H9 (cell line): ENCODE measurements at regions not wholly inside any gene's neighbourhood (a gene's known extent, or its start where the extent isn't known, plus 50 kb on each side); places are given as distances from the start of the nearest gene placed in this dataset.

Experiments
- DNase-seq: peaks from one replicate; pipeline ENCODE4 v3.0.0-alpha.2; 2017
- H2AFZ ChIP-seq: one replicate; pipeline ENCODE4 v1.6.1; 2013; ENCODE audit warnings: mild to moderate bottlenecking, low read length, control low read depth, moderate library complexity
- H2AK5ac ChIP-seq: 2 replicates; pipeline ENCODE4 v1.6.1; 2013; ENCODE audit warnings: low read length, control low read depth, mixed read lengths; ENCODE audit not compliant: insufficient read length
- H2BK120ac ChIP-seq: one replicate; pipeline ENCODE4 v1.6.1; 2013; ENCODE audit warnings: low read depth, mild to moderate bottlenecking, low read length, control low read depth, inconsistent platforms; ENCODE audit not compliant: poor library complexity, severe bottlenecking
- H2BK12ac ChIP-seq: 2 replicates; pipeline ENCODE4 v1.6.1; 2013; ENCODE audit warnings: low read length, control low read depth, mixed read lengths, low read depth; ENCODE audit not compliant: insufficient read length
- H2BK15ac ChIP-seq: 2 replicates; pipeline ENCODE4 v1.6.1; 2013; ENCODE audit warnings: low read depth, low read length, control low read depth
- H2BK20ac ChIP-seq: one replicate; pipeline ENCODE4 v1.6.1; 2013; ENCODE audit warnings: low read depth, mild to moderate bottlenecking, low read length, control low read depth, inconsistent platforms; ENCODE audit not compliant: poor library complexity, severe bottlenecking
- H2BK5ac ChIP-seq: 2 replicates; pipeline ENCODE4 v1.6.1; 2013; ENCODE audit warnings: low read length, control low read depth, mixed read lengths; ENCODE audit not compliant: insufficient read length
- H3K14ac ChIP-seq: 2 replicates; pipeline ENCODE4 v1.6.1; 2013; ENCODE audit warnings: low read length, control low read depth; ENCODE audit not compliant: insufficient read depth
- H3K18ac ChIP-seq: 2 replicates; pipeline ENCODE4 v1.6.1; 2013; ENCODE audit warnings: low read depth, mild to moderate bottlenecking, mixed read lengths, low read length, control low read depth; ENCODE audit not compliant: insufficient read length
- H3K23ac ChIP-seq: 2 replicates; pipeline ENCODE4 v1.6.1; 2013; ENCODE audit warnings: low read length, control low read depth, mixed read lengths, low read depth; ENCODE audit not compliant: insufficient read length
- H3K23me2 ChIP-seq: 2 replicates; pipeline ENCODE4 v1.6.1; 2013; ENCODE audit warnings: low read depth, mild to moderate bottlenecking, mixed read lengths, low read length, control low read depth; ENCODE audit not compliant: insufficient read length, poor library complexity, severe bottlenecking
- H3K27ac ChIP-seq: 2 replicates; pipeline ENCODE4 v1.5.1; 2013; ENCODE audit warnings: low read length, control low read depth, mixed read lengths, low read depth; ENCODE audit not compliant: insufficient read length
- H3K27me3 ChIP-seq: 2 replicates; pipeline ENCODE4 v1.6.1; 2013; ENCODE audit warnings: low read length, control low read depth, inconsistent platforms; ENCODE audit not compliant: insufficient read depth
- H3K4ac ChIP-seq: 2 replicates; pipeline ENCODE4 v1.6.1; 2013; ENCODE audit warnings: low read depth, mild to moderate bottlenecking, control low read depth, inconsistent platforms, low read length, moderate library complexity
- H3K4me1 ChIP-seq: 2 replicates; pipeline ENCODE4 v1.6.1; 2013; ENCODE audit warnings: low read length, control low read depth, inconsistent platforms; ENCODE audit not compliant: insufficient read depth
- H3K4me2 ChIP-seq: 2 replicates; pipeline ENCODE4 v1.6.1; 2013; ENCODE audit warnings: low read length, control low read depth, mixed read lengths; ENCODE audit not compliant: insufficient read length, insufficient read depth
- H3K56ac ChIP-seq: 2 replicates; pipeline ENCODE4 v1.6.1; 2013; ENCODE audit warnings: low read depth, mild to moderate bottlenecking, mixed read lengths, low read length, control low read depth; ENCODE audit not compliant: insufficient read length
- H3K79me1 ChIP-seq: 2 replicates; pipeline ENCODE4 v1.6.1; 2013; ENCODE audit warnings: low read depth, mild to moderate bottlenecking, moderate library complexity, low read length, control low read depth, inconsistent platforms; ENCODE audit not compliant: insufficient read depth, poor library complexity, severe bottlenecking
- H3K79me2 ChIP-seq: 2 replicates; pipeline ENCODE4 v1.6.1; 2013; ENCODE audit warnings: low read length, control low read depth, inconsistent platforms; ENCODE audit not compliant: insufficient read depth
- H3K9ac ChIP-seq: 2 replicates; pipeline ENCODE4 v1.6.1; 2013; ENCODE audit warnings: low read length, control low read depth, mixed read lengths; ENCODE audit not compliant: insufficient read length; ENCODE audit errors: extremely low read depth
- H3K9me3 ChIP-seq: one replicate; pipeline ENCODE4 v1.6.1; 2013; ENCODE audit warnings: low read depth, low read length, inconsistent platforms; ENCODE audit not compliant: control insufficient read depth
- H3T11ph ChIP-seq: one replicate; pipeline ENCODE4 v1.6.1; 2013; ENCODE audit warnings: mild to moderate bottlenecking, low read length, control low read depth, inconsistent platforms
- H4K20me1 ChIP-seq: one replicate; pipeline ENCODE4 v1.6.1; 2013; ENCODE audit not compliant: control insufficient read depth, insufficient read length, insufficient read depth
- H4K5ac ChIP-seq: 2 replicates; pipeline ENCODE4 v1.6.1; 2013; ENCODE audit warnings: low read depth, mild to moderate bottlenecking, mixed read lengths, low read length, control low read depth; ENCODE audit not compliant: insufficient read length
- H4K8ac ChIP-seq: replicated peaks from 2 replicates; pipeline ENCODE4 v1.6.1; 2013; ENCODE audit warnings: low read length, control low read depth, mixed read lengths, low read depth; ENCODE audit not compliant: insufficient read length
- H4K91ac ChIP-seq: 2 replicates; pipeline ENCODE4 v1.6.1; 2013; ENCODE audit warnings: low read depth, mild to moderate bottlenecking, moderate library complexity, mixed read lengths, low read length, control low read depth; ENCODE audit not compliant: insufficient read length
- H3K27ac Mint-ChIP-seq, 3 experiments: 2 replicates in 2 of 3; 3 replicates in 1 of 3; pipeline ENCODE4 v1.8.0; 2020 to 2021; ENCODE audit warnings: mixed read lengths in 3 of 3, mild to moderate bottlenecking in 1 of 3, moderate library complexity in 1 of 3
- H3K27me3 Mint-ChIP-seq: 2 replicates; pipeline ENCODE4 v1.8.0; 2021; ENCODE audit warnings: low read depth, mild to moderate bottlenecking, moderate library complexity, mixed read lengths
- H3K36me3 Mint-ChIP-seq, 3 experiments: 2 replicates in 2 of 3; 3 replicates in 1 of 3; pipeline ENCODE4 v1.8.0; 2020 to 2021; ENCODE audit warnings: low read depth in 3 of 3, mixed read lengths in 3 of 3; ENCODE audit not compliant: insufficient read depth in 1 of 3
- H3K4me1 Mint-ChIP-seq, 2 experiments: 2 replicates each; pipeline ENCODE4 v1.8.0; 2020; ENCODE audit warnings: mixed read lengths in 2 of 2
- H3K4me3 Mint-ChIP-seq, 2 experiments: 2 replicates in 1 of 2; 3 replicates in 1 of 2; pipeline ENCODE4 v1.8.0; 2020 to 2021; ENCODE audit warnings: mild to moderate bottlenecking in 2 of 2, mixed read lengths in 2 of 2, moderate library complexity in 1 of 2
- H3K9me3 Mint-ChIP-seq, 2 experiments: 2 replicates in 1 of 2; 3 replicates in 1 of 2; pipeline ENCODE4 v1.8.0; 2020; ENCODE audit warnings: mild to moderate bottlenecking in 2 of 2, mixed read lengths in 2 of 2, moderate library complexity in 1 of 2
- WGBS: extraction: QIAGEN DNeasy Blood & Tissue Kit; methylation state at CpG from one replicate; pipeline ENCODE4 v1.1.7; 2013; ENCODE audit warnings: missing lambda C conversion rate, low lambda C conversion rate, mixed read lengths; ENCODE audit not compliant: insufficient read length; ENCODE audit errors: extremely low coverage; 5-methylcytosine and 5-hydroxymethylcytosine counted together
- TF ChIP-seq, protein P1 (sequence below): fragments of 200-600 bp; sonication (generic); conservative IDR thresholded peaks from 3 replicates; pipeline ENCODE4 v1.8.0; 2021; ENCODE audit warnings: antibody characterized with exemption, mild to moderate bottlenecking

DNA sequence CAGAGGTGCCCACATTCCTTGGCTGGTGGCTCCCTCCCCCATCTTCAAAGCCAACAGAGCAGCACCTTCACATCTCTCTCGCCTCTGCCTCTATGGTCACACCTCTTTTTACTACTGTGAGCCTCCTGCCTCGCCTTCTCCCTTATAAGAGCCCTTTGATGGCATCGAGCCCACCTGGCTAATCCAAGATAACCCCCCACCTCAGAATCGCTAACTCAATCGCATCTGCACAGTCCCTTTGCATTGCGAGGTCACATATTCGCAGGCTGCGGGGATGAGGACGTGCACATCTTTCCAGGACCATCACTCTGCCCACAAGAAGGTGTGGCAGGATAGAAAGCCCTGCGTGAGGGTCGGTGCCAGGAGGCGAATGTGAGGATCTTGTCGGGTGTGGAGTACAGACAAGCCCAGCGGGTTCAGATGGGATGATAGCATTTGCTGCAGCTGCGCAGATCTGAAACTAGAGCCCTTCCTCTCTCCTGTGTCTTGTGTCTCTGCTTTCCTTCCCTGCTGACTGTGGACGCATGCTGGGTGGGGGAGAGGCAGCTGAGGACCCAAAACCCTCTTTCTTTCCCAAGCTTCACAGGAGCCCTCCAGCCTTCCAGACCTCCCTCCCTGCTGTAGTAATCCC lies 148.3 kb upstream of the HDAC4 start:
- no peak overlapping the region for H3T11ph ChIP-seq
- H2AK5ac ChIP-seq: no peak overlapping the region
- H3K27me3 ChIP-seq: no peaks in the 10 kb centered on the region; the same call in 1 of the 2 replicates
- no peak for DNase-seq
- no peaks in the 10 kb centered on the region for H3K23me2 ChIP-seq
- no peak overlapping the region for H2BK20ac ChIP-seq
- no peak overlapping the region for H3K14ac ChIP-seq
- H2BK120ac ChIP-seq: no peak overlapping the region
- no peaks in the 10 kb centered on the region for H3K36me3 Mint-ChIP-seq
- H3K27ac ChIP-seq: no peak overlapping the region
- no peaks in the 10 kb centered on the region for H3K9me3 ChIP-seq
- peaks cover 20% of the 10 kb centered on the region for H3K27me3 Mint-ChIP-seq
- no peaks in the 10 kb centered on the region for H3K79me2 ChIP-seq
- no CpG with 5 or more reads among the region's 16 CpGs for WGBS
- H3K4me1 ChIP-seq: no peaks in the 10 kb centered on the region
- H4K8ac ChIP-seq: no peak overlapping the region
- H2BK5ac ChIP-seq: no peak overlapping the region
- H3K9ac ChIP-seq: no peak overlapping the region
- H3K4me1 Mint-ChIP-seq: no peaks in the 10 kb centered on the region
- H3K4me2 ChIP-seq: no peak overlapping the region
- no peak overlapping the region for H3K4me3 Mint-ChIP-seq
- no peak overlapping the region for H4K5ac ChIP-seq
- no peak overlapping the region for H4K91ac ChIP-seq
- H3K18ac ChIP-seq: no peak overlapping the region
- no peak overlapping the region for H2BK12ac ChIP-seq
- no peak overlapping the region for H3K56ac ChIP-seq
- no peak overlapping the region; a peak in 1 of 7 replicates for H3K27ac Mint-ChIP-seq
- TF ChIP-seq, protein P1, sequence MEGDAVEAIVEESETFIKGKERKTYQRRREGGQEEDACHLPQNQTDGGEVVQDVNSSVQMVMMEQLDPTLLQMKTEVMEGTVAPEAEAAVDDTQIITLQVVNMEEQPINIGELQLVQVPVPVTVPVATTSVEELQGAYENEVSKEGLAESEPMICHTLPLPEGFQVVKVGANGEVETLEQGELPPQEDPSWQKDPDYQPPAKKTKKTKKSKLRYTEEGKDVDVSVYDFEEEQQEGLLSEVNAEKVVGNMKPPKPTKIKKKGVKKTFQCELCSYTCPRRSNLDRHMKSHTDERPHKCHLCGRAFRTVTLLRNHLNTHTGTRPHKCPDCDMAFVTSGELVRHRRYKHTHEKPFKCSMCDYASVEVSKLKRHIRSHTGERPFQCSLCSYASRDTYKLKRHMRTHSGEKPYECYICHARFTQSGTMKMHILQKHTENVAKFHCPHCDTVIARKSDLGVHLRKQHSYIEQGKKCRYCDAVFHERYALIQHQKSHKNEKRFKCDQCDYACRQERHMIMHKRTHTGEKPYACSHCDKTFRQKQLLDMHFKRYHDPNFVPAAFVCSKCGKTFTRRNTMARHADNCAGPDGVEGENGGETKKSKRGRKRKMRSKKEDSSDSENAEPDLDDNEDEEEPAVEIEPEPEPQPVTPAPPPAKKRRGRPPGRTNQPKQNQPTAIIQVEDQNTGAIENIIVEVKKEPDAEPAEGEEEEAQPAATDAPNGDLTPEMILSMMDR: no peak
- H3K4ac ChIP-seq: no peak overlapping the region
- no peak overlapping the region for H2BK15ac ChIP-seq
- no peaks in the 10 kb centered on the region for H3K79me1 ChIP-seq
- H2AFZ ChIP-seq: no peak overlapping the region
- no peaks in the 10 kb centered on the region for H4K20me1 ChIP-seq
- H3K9me3 Mint-ChIP-seq: no peaks in the 10 kb centered on the region
- no peak overlapping the region for H3K23ac ChIP-seq
